NCI-H2029 (cell line): ENCODE measurements at regions not wholly inside any gene's neighbourhood (a gene's known extent, or its start where the extent isn't known, plus 50 kb on each side); places are given as distances from the start of the nearest gene placed in this dataset.

Source experiments
- DNase-seq: peaks from one replicate; lab custom pipeline; 2025; lab: John Stamatoyannopoulos, UW

GRCh38 chr11:134008634-134009071 is 51.9 kb upstream of the IGSF9B start:
- no peak for DNase-seq

GRCh38 chr11:134013518-134013917 is 55.4 kb upstream of the JAM3 start:
- DNase-seq: no peak

GRCh38 chr11:134014511-134014910 is 54.4 kb upstream of the JAM3 start:
- DNase-seq: peak; percentile 54

- DNase-seq: no peak
These were observed 53.3 kb upstream of the JAM3 start for GRCh38 chr11:134015556-134015955.

GRCh38 chr11:134017511-134018430 is 51.1 kb upstream of the JAM3 start:
- no peak for DNase-seq
